HG02763 (cell line): ENCODE measurements at regions not wholly inside any gene's neighbourhood (a gene's known extent, or its start where the extent isn't known, plus 50 kb on each side); places are given as distances from the start of the nearest gene placed in this dataset.

Source experiments
- ATAC-seq: cut with Tn5 transposase; IDR thresholded peaks from one replicate; pipeline ENCODE4 v1.9.1; 2021; ENCODE audit warnings: mild to moderate bottlenecking, moderate library complexity; ENCODE audit not compliant: unreplicated experiment

DNA sequence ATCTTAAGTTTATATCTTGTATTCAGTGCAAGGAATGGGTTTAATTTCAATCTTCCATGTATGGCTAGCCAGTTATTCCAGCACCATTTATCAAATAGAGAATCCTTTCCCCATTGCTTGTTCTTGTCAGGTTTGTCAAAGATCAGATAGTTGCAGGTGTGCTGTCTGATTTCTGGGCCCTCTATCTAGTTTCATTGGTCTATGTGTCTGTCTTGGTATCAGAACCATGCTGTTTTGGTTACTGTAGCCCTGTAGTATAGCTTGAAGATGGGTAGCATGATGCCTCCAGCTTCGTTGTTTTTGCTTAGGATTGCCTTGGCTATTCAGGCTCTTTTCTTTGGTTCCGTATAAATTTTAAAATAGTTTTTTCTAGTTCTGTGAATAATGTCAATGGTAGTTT, 200.0 kb downstream of the MANEA start:
- no peak for ATAC-seq

DNA sequence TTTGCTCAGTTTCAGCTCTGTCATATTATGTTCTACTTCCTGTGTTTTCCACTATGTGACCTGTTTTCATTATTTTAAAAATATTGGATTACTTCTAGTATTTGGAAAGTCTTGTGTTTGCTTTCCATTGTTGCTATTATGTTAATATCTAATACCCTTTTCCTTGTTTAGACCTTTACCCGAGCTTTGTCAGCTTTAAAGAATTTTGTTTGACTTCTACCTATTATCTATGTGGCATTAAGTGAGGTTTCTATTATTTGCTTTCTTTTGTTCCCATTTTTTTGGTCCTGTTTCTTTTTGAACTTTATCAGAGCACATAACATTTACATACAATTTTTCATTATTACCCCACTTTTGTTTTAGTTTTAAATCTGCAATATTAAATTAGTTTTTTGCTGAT, 202.7 kb downstream of the MANEA start:
- ATAC-seq: no peak

DNA sequence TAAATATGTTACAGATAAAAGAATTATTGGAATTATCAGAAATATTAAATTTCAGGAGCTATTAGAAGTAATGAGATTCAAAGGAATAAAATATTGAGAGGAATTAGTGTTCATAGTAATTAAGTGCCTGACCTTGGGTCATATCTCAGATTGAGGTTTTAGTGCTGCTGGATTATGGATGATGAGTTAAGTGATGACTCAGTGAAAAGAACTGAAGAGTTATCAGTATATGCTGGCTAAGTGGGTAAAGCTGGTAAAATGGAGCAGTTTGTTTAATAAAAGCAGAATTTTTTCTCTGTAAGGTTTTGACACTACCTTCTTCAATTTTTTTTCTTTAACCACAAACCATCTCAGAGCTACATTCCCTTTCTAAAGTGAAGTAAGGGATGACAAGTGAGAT, 206.7 kb downstream of the MANEA start:
- ATAC-seq: no peak

DNA sequence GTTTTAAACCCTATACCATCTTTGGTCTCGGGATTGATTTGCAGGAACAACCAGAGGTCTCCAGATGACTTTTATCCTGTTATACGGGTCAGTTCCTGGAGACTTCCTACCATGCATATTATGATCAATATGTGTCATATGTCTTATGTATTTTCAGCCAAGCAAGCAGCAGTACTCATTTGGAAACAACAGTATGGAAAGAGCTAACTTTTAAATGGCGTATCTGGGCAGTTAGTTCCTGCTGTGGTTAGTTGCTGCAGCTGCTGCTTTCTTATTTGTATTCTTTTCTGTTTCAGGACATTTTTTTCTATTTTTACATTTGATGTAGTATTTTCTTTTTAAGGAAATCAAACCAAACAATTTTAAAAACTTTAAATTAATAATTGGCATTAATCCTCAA, 207.5 kb downstream of the MANEA start:
- no peak for ATAC-seq

DNA sequence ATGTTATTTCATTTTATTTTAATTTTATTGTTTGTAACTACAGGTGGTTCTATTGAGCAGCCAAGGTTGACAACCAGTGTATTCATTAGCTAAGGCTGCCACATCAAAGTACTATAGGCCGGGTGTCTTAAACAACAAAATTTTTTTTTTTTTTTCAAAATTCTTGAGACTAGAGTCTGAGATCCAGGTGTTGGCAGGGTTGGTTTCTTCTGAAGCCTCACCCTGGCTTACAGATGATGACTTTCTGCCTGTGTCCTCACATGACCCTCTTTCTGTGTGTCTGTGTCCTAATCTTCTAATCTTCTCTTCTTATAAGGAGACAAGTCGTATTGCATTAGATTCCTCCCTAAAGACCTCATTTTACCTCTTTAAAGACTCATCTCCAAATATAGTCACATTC, 208.4 kb downstream of the MANEA start:
- ATAC-seq: peak; percentile 43

DNA sequence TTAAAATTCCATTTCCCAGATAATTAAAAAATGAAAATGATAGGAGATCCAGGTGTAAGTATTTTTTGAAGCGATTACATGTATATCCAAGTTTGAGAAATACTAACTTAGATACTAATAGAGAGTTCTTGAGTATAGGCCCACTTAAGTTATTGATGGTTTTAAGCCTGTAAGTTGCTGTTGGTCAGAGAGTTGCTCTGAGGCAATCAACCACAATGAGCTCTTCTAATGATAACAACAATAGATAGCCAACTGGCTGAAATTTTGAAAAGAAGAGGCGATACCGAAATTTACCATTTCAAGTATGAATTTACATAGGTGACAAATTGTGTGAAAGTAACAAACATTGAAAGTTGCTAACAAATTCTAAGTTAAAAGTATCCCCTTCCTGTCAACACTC, 209.5 kb downstream of the MANEA start:
- ATAC-seq: no peak

DNA sequence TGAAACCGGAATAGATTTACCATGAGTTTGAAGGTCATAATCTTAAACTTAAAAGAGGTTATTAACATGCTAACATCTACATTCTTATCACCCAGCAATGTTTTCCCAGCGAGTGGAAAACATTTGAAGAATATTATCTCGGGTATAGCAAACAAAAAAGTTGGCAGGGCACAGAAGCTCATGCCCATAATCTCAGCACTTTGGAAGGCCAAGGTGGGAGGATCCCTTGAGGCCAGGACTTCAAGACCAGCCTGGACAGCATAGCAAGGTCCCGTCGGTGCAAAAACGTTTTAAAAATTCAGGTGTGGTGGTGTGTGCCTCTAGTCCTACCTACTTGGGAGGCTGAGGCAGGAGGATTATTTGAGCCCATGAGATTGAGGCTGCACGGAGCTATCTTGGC, 213.5 kb downstream of the MANEA start:
- ATAC-seq: no peak

DNA sequence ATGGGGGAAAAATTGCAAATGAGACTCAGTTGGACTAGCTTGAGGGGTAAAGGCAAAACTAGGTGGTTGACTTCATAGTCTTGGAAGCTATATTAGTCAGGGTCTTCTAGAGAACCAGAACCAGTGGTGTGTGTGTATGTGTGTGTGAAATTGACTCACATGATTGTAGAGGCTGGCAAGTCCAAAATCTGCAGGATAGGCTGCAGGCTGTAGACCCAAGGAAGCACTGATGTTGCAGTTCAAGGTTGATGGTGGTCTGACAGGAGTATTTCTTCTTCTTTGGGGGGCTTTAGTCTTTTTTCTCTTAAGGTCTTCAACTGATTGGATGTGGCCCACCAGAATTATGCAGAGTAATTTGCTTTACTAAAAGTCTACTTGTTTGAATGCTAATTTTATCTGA, 217.4 kb downstream of the MANEA start:
- no peak for ATAC-seq

DNA sequence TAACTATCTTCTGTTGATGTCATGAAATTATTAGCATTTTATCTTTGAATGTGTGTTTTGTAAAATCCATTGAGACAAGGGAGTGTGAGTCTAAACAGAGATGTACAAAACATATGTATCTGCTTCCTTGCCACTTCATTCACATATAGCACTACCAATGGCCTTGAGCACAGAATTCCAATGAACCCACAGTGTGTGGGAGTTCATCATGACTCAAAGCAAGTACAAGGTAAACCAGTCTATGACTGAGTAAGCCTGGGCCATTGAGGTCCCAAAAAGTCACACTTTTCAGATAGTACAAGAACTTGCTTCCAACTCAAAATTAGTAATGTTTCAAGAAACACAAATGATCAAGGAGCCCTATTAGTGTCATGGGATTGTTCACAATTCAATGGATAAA, 218.6 kb downstream of the MANEA start:
- ATAC-seq: no peak

DNA sequence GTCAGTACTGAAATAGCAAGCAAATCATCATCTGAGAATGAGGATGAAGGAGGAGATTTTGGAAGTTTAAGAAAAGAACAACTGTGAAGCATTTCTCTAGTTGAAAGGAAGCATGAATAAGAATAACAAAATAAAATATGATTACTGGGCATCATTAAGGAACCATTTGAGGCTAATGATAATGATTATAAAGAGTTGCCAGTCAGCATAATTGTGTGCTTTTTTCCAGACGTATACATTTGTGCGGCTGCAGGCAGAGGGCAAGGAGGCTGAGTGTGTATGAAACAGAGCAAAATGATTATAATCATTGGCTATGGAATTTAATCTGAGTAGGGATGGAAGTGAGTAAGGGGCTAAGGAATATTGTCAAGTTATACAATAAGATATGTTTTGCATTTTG, 218.7 kb upstream of the FUT9 start:
- ATAC-seq: no peak

DNA sequence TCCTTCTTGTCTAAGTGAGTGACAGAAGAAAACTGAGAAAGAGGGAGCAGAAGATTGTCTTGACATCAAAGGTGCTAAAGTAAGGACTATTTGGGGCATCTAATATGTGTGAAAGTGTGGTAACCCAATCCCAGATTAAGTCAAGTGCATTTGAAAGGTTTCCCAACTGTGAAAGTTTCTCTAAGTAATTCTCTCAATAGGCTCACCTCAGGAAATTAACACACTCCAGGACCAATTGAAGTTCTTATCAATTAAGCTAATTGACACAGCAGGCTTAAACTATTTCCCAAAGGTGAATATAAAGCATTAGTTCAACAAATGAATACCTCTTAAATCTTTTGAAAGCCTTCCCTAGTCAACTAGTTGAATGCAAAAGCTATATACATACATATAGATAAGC, 212.8 kb upstream of the FUT9 start:
- ATAC-seq: no peak

DNA sequence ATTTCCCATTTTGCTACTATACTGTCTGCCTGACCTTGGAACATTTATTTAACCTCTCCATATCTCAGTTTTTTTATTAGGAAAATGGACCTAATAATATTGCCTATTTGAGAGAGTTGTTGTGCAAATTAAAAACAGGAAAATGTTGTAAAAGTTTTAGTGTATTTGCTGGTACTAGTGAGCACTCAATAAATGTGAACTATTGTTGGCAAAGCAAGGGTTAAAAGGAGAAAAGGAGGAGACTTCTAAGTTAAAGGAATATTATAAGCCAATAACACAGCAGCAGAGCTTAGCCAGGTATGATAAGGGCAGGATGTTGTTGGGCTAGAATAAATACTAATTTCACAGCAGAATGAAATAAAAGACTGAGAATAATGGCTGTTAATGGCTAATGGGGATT, 211.9 kb upstream of the FUT9 start:
- ATAC-seq: no peak

DNA sequence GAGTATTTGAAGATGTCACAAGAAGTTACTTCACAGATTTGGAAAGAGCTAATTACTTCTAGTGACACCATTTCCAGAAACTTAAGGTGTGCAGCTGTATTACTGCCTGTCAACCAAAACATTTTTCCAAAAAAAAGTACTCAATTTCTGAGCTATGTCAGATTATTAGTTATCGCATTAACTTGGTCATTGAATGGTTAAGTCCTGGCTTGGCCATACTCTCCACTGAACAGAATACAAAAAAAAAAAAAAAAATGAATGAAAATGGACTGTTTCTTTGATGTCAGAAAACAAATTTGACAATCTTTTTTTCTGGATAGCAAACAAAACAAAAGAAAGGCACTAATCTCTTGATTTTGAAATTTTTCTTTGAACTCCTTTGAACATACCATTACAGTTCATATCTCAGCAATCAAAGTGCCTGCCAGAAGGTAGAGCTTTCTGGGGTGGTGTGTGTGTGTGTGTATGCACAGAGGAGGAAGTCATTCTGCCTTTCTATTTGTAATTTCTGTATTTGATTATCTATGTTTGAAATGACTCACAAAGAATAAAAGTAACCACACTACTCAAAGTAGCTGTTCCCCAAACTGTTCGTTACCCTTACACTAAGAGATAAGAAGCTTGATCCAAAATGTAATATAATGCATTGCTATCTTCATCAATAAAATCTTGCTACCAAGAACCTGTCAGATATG, 210.8 kb upstream of the FUT9 start:
- no peak for ATAC-seq

DNA sequence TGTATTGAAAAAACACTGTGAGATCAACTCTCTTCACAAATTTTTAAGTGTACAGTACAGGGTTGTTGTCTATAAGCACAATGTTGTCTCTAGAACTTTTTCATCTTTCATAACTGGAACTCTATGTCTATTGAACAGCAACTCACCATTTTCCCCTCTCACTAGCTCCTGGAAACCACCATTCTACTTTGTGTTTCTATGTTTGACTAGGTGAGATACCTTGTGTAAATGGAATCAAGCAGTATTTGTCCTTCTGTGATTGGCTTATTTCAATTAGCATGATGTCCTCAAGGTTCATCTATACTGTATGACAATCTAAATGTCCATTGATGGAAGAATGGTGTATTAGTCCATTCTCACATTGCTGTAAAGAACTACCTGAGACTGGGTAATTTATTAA, 210.1 kb upstream of the FUT9 start:
- ATAC-seq: no peak

DNA sequence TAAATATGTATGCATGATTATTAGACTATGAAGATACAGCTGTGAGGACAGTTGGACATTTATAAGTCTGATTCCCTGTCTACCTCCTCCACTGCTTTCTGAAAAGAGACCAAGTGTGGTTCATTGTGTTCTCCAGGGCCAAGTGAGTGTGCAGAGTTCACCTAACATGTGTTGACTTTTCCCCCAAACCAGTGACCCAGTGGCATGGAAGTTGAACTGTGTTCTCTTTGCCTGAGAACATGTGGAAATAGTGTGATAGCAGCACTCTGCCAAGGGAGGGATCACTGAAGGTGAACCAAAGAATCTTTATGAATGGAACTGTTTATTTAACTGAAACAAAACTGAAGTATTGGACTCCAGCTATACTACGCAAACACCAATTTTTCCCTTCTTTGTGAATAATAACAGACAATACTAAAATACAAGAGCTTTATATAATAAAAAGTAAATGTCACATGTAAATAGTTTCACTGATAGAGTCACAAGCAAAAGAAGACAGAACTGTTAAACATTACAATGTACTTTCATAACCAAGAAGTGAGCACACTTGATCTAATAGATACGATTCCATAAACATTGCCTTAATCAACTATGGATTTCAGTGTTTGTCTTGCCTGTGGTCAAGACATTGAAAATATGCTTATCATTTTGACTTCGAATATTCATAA, 200.3 kb upstream of the FUT9 start:
- no peak for ATAC-seq

DNA sequence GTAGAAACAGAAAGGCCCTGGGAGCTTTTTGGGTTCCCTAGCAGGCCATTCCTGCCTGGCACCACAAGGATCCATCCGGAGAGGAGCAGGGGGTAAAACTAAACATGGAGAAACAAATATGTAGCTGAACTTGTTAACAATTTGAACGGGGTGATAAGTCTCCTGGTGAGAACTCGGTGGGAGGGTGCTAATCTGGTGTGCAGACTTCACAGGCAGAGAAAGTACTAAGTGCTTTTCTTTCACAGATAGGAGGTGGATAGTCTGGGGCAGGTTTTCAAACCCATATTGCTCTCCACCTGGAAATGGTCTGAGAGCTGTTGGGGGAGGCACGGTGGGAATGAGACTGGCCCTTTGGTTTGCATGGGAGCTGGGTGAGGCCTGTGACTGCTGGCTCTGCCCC, 196.3 kb upstream of the FUT9 start:
- no peak for ATAC-seq

DNA sequence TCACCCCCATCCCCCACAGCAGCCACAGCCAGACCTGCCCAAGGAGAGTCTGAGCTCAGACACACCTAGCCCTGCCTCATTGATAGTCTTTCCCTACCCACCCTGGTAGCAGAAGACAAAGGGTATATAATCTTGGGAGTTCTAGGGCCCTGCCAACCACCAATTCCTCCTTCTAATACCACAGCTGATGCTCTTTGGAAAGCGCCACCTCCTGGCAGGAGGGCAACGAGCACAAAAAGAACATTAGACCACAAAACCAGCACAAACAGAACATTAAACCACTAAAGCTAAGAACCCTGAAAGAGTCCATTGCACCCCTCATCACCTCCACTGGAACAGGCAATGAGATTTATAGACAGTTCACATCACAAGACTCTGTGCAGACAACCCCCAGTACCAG, 195.8 kb upstream of the FUT9 start:
- ATAC-seq: no peak

DNA sequence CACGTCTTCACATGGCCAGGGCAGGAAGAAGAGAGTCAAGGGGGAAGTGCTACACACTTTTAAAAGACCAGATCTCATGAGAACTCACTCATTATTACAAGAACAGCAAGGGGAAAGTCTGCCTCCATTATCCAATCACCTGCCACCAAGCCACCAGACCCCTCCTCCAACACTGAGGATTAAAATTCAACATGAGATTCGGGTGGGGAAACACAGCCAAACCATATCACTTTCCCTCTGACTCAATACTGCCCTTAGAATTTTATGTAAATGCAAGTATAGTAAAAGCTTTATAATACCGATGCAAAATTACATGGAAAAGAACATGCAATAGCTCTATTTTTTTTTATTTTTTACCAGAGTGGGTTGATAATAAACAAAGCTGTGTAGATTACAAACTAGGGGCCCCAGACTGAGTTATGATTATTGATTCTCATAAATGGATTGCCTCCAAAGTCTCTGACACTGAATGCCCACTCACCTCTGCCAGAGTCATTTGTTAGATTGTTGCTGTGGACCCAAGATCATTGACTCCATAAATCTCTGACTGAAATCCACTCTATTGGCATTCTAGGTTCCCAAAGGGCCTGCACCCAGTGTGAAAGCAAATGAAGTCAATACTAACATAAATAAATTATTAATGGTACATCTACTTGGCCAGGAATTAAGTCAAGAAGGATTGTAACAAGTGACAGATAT, 184.8 kb upstream of the FUT9 start:
- no peak for ATAC-seq

DNA sequence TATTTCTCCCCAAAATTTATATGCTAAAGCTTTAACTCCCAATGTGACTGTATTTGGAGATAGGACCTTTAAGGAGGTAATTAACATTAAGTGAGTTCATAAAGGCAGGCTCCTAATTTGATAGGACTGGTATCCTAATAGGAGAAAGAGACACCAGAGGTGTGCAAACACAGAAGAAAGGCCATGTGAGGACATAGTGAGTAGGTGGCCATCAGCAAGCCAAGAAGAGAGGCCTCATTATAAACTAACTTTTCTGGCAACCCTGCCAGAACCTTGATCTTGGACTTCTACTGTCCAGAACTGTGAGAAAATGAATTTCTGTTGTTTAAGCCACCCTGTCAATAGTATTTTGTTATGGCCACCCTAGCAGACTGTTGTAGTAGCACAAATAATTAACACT, 177.9 kb upstream of the FUT9 start:
- no peak for ATAC-seq

DNA sequence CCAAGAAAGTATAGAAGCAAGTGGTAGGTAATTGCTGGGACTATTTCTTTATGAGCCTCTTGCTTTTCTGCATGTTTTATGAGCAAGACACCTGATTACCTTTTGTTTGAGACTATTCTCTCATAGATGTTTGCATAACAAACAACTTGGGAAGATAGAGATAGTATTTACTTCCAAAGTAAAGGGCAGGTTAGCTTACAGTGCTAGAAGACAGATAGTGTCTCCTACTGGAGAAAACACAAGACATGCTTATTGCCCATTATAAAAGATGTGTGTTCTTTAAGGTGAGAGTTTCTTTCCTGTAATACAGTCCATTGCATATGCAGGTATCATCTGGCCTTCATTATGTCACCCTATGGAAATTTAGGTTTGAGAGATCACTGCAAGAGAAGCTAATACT, 174.2 kb upstream of the FUT9 start:
- ATAC-seq: no peak

DNA sequence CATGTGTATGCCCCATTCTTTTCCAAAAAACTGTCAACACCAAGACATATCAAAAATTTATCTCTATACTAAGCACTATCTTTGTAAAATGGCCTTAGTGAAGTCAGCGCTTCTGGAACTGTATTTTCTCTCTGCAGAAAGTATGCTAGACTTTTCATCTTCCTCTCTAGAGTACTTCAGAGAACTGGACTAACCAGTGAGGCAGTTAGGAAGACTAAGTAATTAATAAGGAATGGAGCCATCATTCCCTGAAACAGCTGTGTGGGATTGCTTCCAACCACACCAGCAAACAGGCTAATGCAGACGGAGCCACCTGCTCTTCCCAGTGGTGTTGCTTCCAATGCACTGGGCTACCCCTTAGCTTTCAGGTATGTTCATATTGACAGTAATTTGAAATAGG, 169.1 kb upstream of the FUT9 start:
- ATAC-seq: no peak

DNA sequence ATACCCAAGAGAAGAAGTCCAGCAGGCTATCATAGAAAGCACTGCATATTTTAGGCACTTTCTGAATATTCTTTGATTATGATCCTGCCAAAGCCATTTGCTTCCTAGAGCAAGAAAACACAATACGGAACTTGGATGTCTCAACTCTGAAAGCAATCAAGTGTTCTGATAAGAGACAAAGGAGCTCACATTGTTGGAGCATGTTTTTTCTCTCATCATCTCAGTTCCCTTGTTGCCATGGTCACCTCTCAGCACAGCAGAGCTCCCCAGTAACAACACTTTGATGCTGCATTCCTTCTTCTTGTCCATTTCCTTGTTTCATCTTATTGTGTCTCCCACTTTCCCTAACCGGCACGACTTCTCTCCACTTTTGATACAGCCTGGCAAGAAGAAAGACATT, 168.7 kb upstream of the FUT9 start:
- ATAC-seq: no peak
